CD4-positive, alpha-beta T cell (primary cell): ENCODE measurements at regions not wholly inside any gene's neighbourhood (a gene's known extent, or its start where the extent isn't known, plus 50 kb on each side); places are given as distances from the start of the nearest gene placed in this dataset.

Experiments
- ATAC-seq: fragments of 200-7000 bp; cut with Tn5 transposase; one replicate; pipeline ENCODE4 v1.10.0; 2022; ENCODE audit warnings: mild to moderate bottlenecking; ENCODE audit not compliant: poor library complexity
- CTCF ChIA-PET: fragments of 350-600 bp; sonication (Branson Sonifier 250); formaldehyde crosslinking; loops from one replicate; lab custom pipeline; 2021; ENCODE audit warnings: antibody characterized with exemption, inconsistent platforms; lab: Charles Lee
- POLR2A ChIA-PET: fragments of 350-600 bp; sonication (Branson Sonifier 250); formaldehyde crosslinking; loops from one replicate; lab custom pipeline; 2021; ENCODE audit warnings: antibody characterized with exemption, inconsistent platforms; lab: Charles Lee
- DNase-seq, 14 experiments: peaks; one replicate each; pipeline ENCODE4 v3.0.0-alpha.2; 2013 to 2020; ENCODE audit warnings: mixed read lengths in 2 of 14
- H3K27ac ChIP-seq, 2 donors: one replicate each; pipeline versions ENCODE4 v1.5.1 to v1.7.0; 2013; ENCODE audit warnings: low read length in 2 of 2, low read depth in 1 of 2, mild to moderate bottlenecking in 1 of 2
- H3K27me3 ChIP-seq, 2 experiments: 1 replicate in 1 of 2; 2 replicates in 1 of 2; pipeline versions ENCODE4 v1.6.1 to v1.7.0; 2013; ENCODE audit warnings: low read length in 2 of 2, control low read depth in 1 of 2, mild to moderate bottlenecking in 1 of 2, moderate library complexity in 1 of 2; ENCODE audit not compliant: insufficient read depth in 2 of 2, control insufficient read depth in 1 of 2
- H3K36me3 ChIP-seq: one replicate; pipeline ENCODE4 v1.6.1; 2013; ENCODE audit warnings: low read length, control low read depth; ENCODE audit not compliant: insufficient read depth
- H3K4me1 ChIP-seq: one replicate; pipeline ENCODE4 v1.6.1; 2013; ENCODE audit warnings: low read length, control low read depth; ENCODE audit not compliant: insufficient read depth
- H3K4me3 ChIP-seq: one replicate; pipeline ENCODE4 v1.5.1; 2013; ENCODE audit warnings: mild to moderate bottlenecking, low read length, moderate library complexity
- H3K9me3 ChIP-seq, 2 experiments: 1 replicate in 1 of 2; 2 replicates in 1 of 2; pipeline versions ENCODE4 v1.6.1 to v1.7.0; 2013; ENCODE audit warnings: low read length in 2 of 2, mild to moderate bottlenecking in 2 of 2, control low read depth in 1 of 2, moderate library complexity in 1 of 2; ENCODE audit not compliant: control insufficient read depth in 1 of 2, insufficient read depth in 1 of 2
- H3K27ac Mint-ChIP-seq: one replicate; pipeline ENCODE4 v1.8.0; 2020; ENCODE audit warnings: mixed read lengths
- H3K27me3 Mint-ChIP-seq: one replicate; pipeline ENCODE4 v1.8.0; 2021; ENCODE audit warnings: mixed read lengths
- H3K36me3 Mint-ChIP-seq: one replicate; pipeline ENCODE4 v1.8.0; 2021; ENCODE audit warnings: low read depth, mixed read lengths
- H3K4me1 Mint-ChIP-seq: one replicate; pipeline ENCODE4 v1.8.0; 2021; ENCODE audit warnings: low read depth, mixed read lengths
- H3K4me3 Mint-ChIP-seq: one replicate; pipeline ENCODE4 v1.8.0; 2020; ENCODE audit warnings: mild to moderate bottlenecking, mixed read lengths
- H3K9me3 Mint-ChIP-seq: one replicate; pipeline ENCODE4 v1.8.0; 2020; ENCODE audit warnings: mixed read lengths
- CTCF ChIP-seq: fragments of 200-600 bp; IDR thresholded peaks from one replicate; pipeline ENCODE4 v1.8.0; 2022; ENCODE audit warnings: antibody characterized with exemption, mild to moderate bottlenecking
- intact Hi-C, 2 experiments: fragments of 100-400 bp; cut with DNase I in 1 of 2; cut with micrococcal nuclease in 1 of 2; formaldehyde crosslinking; loops; one replicate each; pipeline versions ENCODE4 v1.15.1 to v1.9.0; 2023 to 2025; cut with DNase I, micrococcal nuclease

GRCh38 chr6:139758209-139758611 lies 383.8 kb upstream of the CITED2 start:
- Histone ChIP-seq H3K27ac (no peak overlapping the region), H3K4me3 (no peak overlapping the region), H3K9me3 (no peaks in the 10 kb centered on the region), H3K36me3 (no peaks in the 10 kb centered on the region), H3K4me1 (no peaks in the 10 kb centered on the region), H3K27me3 (no peaks in the 10 kb centered on the region)
- POLR2A ChIA-PET: interaction anchor here (1.6 kb wide), 1 partner anchor 10 kb away, joined by 3 read pairs; no protein-coding TSS in a partner anchor
- Mint-ChIP-seq H3K4me1 (no peaks in the 10 kb centered on the region), H3K27ac (no peak overlapping the region), H3K36me3 (no peaks in the 10 kb centered on the region), H3K4me3 (no peak overlapping the region), H3K27me3 (no peaks in the 10 kb centered on the region), H3K9me3 (no peaks in the 10 kb centered on the region)
- CTCF ChIA-PET: no interaction called here
- intact Hi-C loops: no loop called here
- ATAC-seq (no peak), DNase-seq (no peak)
- TF ChIP-seq CTCF: no peak

GRCh38 chr6:139757784-139758183 lies 383.3 kb upstream of the CITED2 start:
- Mint-ChIP-seq H3K4me3 (no peak overlapping the region), H3K9me3 (no peaks in the 10 kb centered on the region), H3K27ac (no peak overlapping the region), H3K36me3 (no peaks in the 10 kb centered on the region), H3K27me3 (no peaks in the 10 kb centered on the region), H3K4me1 (no peaks in the 10 kb centered on the region)
- ChIA-PET POLR2A (no interaction called here), CTCF (no interaction called here)
- ATAC-seq: no peak
- intact Hi-C loops: no loop called here
- DNase-seq: no peak
- no peak overlapping the region for H3K4me3 ChIP-seq
- no peaks in the 10 kb centered on the region for H3K36me3 ChIP-seq
- H3K27me3 ChIP-seq: no peaks in the 10 kb centered on the region
- no peaks in the 10 kb centered on the region for H3K9me3 ChIP-seq
- H3K4me1 ChIP-seq: no peaks in the 10 kb centered on the region
- H3K27ac ChIP-seq: no peak overlapping the region
- no peak for TF ChIP-seq CTCF

GRCh38 chr6:139756381-139756780 lies 381.9 kb upstream of the CITED2 start:
- Histone ChIP-seq H3K9me3 (no peaks in the 10 kb centered on the region), H3K4me1 (no peaks in the 10 kb centered on the region), H3K27me3 (no peaks in the 10 kb centered on the region), H3K27ac (no peak overlapping the region), H3K4me3 (no peak overlapping the region), H3K36me3 (no peaks in the 10 kb centered on the region)
- Mint-ChIP-seq H3K4me1 (no peaks in the 10 kb centered on the region), H3K36me3 (no peaks in the 10 kb centered on the region), H3K4me3 (no peak overlapping the region), H3K27me3 (no peaks in the 10 kb centered on the region), H3K27ac (no peak overlapping the region), H3K9me3 (no peaks in the 10 kb centered on the region)
- ATAC-seq (no peak), DNase-seq (no peak)
- POLR2A ChIA-PET: no interaction called here
- intact Hi-C loops: no loop called here
- TF ChIP-seq CTCF: no peak
- CTCF ChIA-PET: interaction anchor here (1.1 kb wide), 1 partner anchor 14 kb away, joined by 3 read pairs; no protein-coding TSS in a partner anchor
